GM18499 (cell line): ENCODE measurements at regions not wholly inside any gene's neighbourhood (a gene's known extent, or its start where the extent isn't known, plus 50 kb on each side); places are given as distances from the start of the nearest gene placed in this dataset.

Experiments used
- ATAC-seq: cut with Tn5 transposase; IDR thresholded peaks from one replicate; pipeline ENCODE4 v1.9.1; 2021; ENCODE audit warnings: moderate number of reproducible peaks; ENCODE audit not compliant: insufficient read depth, unreplicated experiment

- ATAC-seq: no peak
Observed at GRCh38 chr5:40306869-40307487, 372.7 kb upstream of the PTGER4 start.

GRCh38 chr5:40292006-40292405, 387.7 kb upstream of the PTGER4 start:
- ATAC-seq: no peak

GRCh38 chr5:40291338-40291737, 388.4 kb upstream of the PTGER4 start:
- ATAC-seq: no peak

- no peak for ATAC-seq
Observed at GRCh38 chr5:40288800-40289485, 390.8 kb upstream of the PTGER4 start.

- no peak for ATAC-seq
Observed at GRCh38 chr5:40284863-40285262, 394.9 kb upstream of the PTGER4 start.

GRCh38 chr5:40278881-40279280, 400.8 kb upstream of the PTGER4 start:
- no peak for ATAC-seq

GRCh38 chr5:40277161-40277906, 402.4 kb upstream of the PTGER4 start:
- ATAC-seq: peak; percentile 64

GRCh38 chr5:40276426-40277102, 403.2 kb upstream of the PTGER4 start:
- peak; percentile 7 for ATAC-seq

GRCh38 chr5:40274568-40274967, 405.1 kb upstream of the PTGER4 start:
- no peak for ATAC-seq

GRCh38 chr5:40273936-40274335, 405.8 kb upstream of the PTGER4 start:
- ATAC-seq: no peak

GRCh38 chr5:40271476-40271875, 408.2 kb upstream of the PTGER4 start:
- ATAC-seq: no peak

- ATAC-seq: no peak
Observed at GRCh38 chr5:40270274-40270845, 409.4 kb upstream of the PTGER4 start.

GRCh38 chr5:40268088-40268487, 411.6 kb upstream of the PTGER4 start:
- no peak for ATAC-seq

- no peak for ATAC-seq
Observed at GRCh38 chr5:40266952-40267351, 412.8 kb upstream of the PTGER4 start.

- no peak for ATAC-seq
Observed at GRCh38 chr5:40261984-40262383, 417.7 kb upstream of the PTGER4 start.

- no peak for ATAC-seq
Observed at GRCh38 chr5:40260361-40260760, 419.4 kb upstream of the PTGER4 start.

GRCh38 chr5:40258222-40258621, 421.5 kb upstream of the PTGER4 start:
- no peak for ATAC-seq

GRCh38 chr5:40240671-40241070, 439.0 kb upstream of the PTGER4 start:
- ATAC-seq: no peak

- ATAC-seq: no peak
Observed at GRCh38 chr5:40240111-40240510, 439.6 kb upstream of the PTGER4 start.

- ATAC-seq: no peak
Observed at GRCh38 chr5:40238066-40238745, 441.5 kb upstream of the PTGER4 start.
